Liver (tissue), 8 donors: ENCODE measurements at regions not wholly inside any gene's neighbourhood (a gene's known extent, or its start where the extent isn't known, plus 50 kb on each side); places are given as distances from the start of the nearest gene placed in this dataset.

ENCODE experiments used
- DNase-seq: peaks from one replicate; pipeline ENCODE4 v3.0.0-alpha.2; 2017; ENCODE audit warnings: low spot score
- H3K27ac ChIP-seq, 2 donors: one replicate each; pipeline ENCODE4 v1.7.0; 2013; ENCODE audit warnings: inconsistent platforms in 2 of 2, low read length in 2 of 2, control low read depth in 1 of 2, low read depth in 1 of 2, mild to moderate bottlenecking in 1 of 2
- H3K27me3 ChIP-seq, 4 donors: one replicate each; pipeline versions ENCODE4 v1.6.1 to v1.7.0; 2013; ENCODE audit warnings: low read length in 3 of 4, inconsistent platforms in 1 of 4, mild to moderate bottlenecking in 1 of 4, moderate library complexity in 1 of 4; ENCODE audit not compliant: control insufficient read depth in 4 of 4, insufficient read depth in 4 of 4
- H3K36me3 ChIP-seq, 4 donors: one replicate each; pipeline versions ENCODE4 v1.6.1 to v1.7.0; 2013; ENCODE audit warnings: low read length in 3 of 4, mild to moderate bottlenecking in 3 of 4, low read depth in 1 of 4, moderate library complexity in 1 of 4; ENCODE audit not compliant: control insufficient read depth in 4 of 4, insufficient read depth in 3 of 4
- H3K4me1 ChIP-seq, 4 donors: one replicate each; pipeline versions ENCODE4 v1.6.1 to v1.7.0; 2013; ENCODE audit warnings: low read length in 3 of 4, mild to moderate bottlenecking in 3 of 4, moderate library complexity in 1 of 4; ENCODE audit not compliant: control insufficient read depth in 4 of 4, insufficient read depth in 4 of 4
- H3K4me3 ChIP-seq, 3 donors: one replicate each; pipeline versions ENCODE4 v1.6.1 to v1.7.0; 2013; ENCODE audit warnings: low read length in 3 of 3, control low read depth in 1 of 3, low read depth in 1 of 3, mild to moderate bottlenecking in 1 of 3
- H3K9ac ChIP-seq, 2 donors: one replicate each; pipeline ENCODE4 v1.7.0; 2013; ENCODE audit warnings: low read length in 2 of 2, mild to moderate bottlenecking in 2 of 2, moderate library complexity in 2 of 2, control low read depth in 1 of 2, low read depth in 1 of 2
- H3K9me3 ChIP-seq, 4 donors: one replicate each; pipeline versions ENCODE4 v1.6.1 to v1.7.0; 2013; ENCODE audit warnings: low read length in 3 of 4; ENCODE audit not compliant: control insufficient read depth in 4 of 4
- ATF3 ChIP-seq: IDR thresholded peaks from 2 replicates; pipeline ENCODE4 v1.6.1; 2016; ENCODE audit warnings: antibody characterized with exemption
- CTCF ChIP-seq: fragments of 150-350 bp; IDR thresholded peaks from 2 replicates; pipeline ENCODE4 v1.5.1; 2017; ENCODE audit warnings: improper control_type of control experiment, low read depth, low read length; ENCODE audit not compliant: missing input control
- EGR1 ChIP-seq, 2 donors: IDR thresholded peaks; 2 replicates each; pipeline ENCODE4 v1.6.1; 2016 to 2018; ENCODE audit warnings: antibody characterized with exemption in 2 of 2, low read depth in 2 of 2
- FOXA1 ChIP-seq: IDR thresholded peaks from 2 replicates; pipeline ENCODE4 v1.6.1; 2016; ENCODE audit warnings: antibody characterized with exemption
- FOXA2 ChIP-seq: IDR thresholded peaks from 2 replicates; pipeline ENCODE4 v1.6.1; 2016; ENCODE audit warnings: antibody characterized with exemption
- GABPA ChIP-seq, 2 donors: IDR thresholded peaks in 1 of 2; conservative IDR thresholded peaks in 1 of 2; 2 replicates each; pipeline ENCODE4 v1.6.1; 2016; ENCODE audit warnings: antibody characterized with exemption in 2 of 2, mild to moderate bottlenecking in 1 of 2, moderate library complexity in 1 of 2
- HNF4A ChIP-seq, 2 donors: conservative IDR thresholded peaks; 2 replicates each; pipeline ENCODE4 v1.6.1; 2016; ENCODE audit warnings: antibody characterized with exemption in 2 of 2, mild to moderate bottlenecking in 2 of 2
- HNF4G ChIP-seq: IDR thresholded peaks from 2 replicates; pipeline ENCODE4 v1.6.1; 2016; ENCODE audit warnings: antibody characterized with exemption
- JUND ChIP-seq, 2 donors: IDR thresholded peaks; 2 replicates each; pipeline ENCODE4 v1.6.1; 2016; ENCODE audit warnings: antibody characterized with exemption in 2 of 2
- NR2F2 ChIP-seq: IDR thresholded peaks from 2 replicates; pipeline ENCODE4 v1.6.1; 2016; ENCODE audit warnings: antibody characterized with exemption
- RAD21 ChIP-seq, 2 donors: IDR thresholded peaks; 2 replicates each; pipeline ENCODE4 v1.6.1; 2016; ENCODE audit warnings: antibody characterized with exemption in 2 of 2, mild to moderate bottlenecking in 2 of 2
- REST ChIP-seq: IDR thresholded peaks from 2 replicates; pipeline ENCODE4 v1.6.1; 2016; ENCODE audit warnings: antibody characterized with exemption, mild to moderate bottlenecking
- RXRA ChIP-seq, 2 donors: IDR thresholded peaks; 2 replicates each; pipeline ENCODE4 v1.6.1; 2017 to 2018; ENCODE audit warnings: antibody characterized with exemption in 2 of 2, mild to moderate bottlenecking in 1 of 2
- SP1 ChIP-seq: IDR thresholded peaks from 2 replicates; pipeline ENCODE4 v1.6.1; 2018; ENCODE audit warnings: antibody characterized with exemption, mild to moderate bottlenecking
- TAF1 ChIP-seq: conservative IDR thresholded peaks from 2 replicates; pipeline ENCODE4 v1.6.1; 2016; ENCODE audit warnings: antibody characterized with exemption, mild to moderate bottlenecking
- YY1 ChIP-seq: IDR thresholded peaks from 2 replicates; pipeline ENCODE4 v1.6.1; 2016; ENCODE audit warnings: antibody characterized with exemption, mild to moderate bottlenecking
- WGBS: extraction: QIAGEN DNeasy Blood & Tissue Kit; methylation state at CpG from one replicate; pipeline ENCODE4 v1.1.7; 2013; 5-methylcytosine and 5-hydroxymethylcytosine counted together
- TF ChIP-seq, protein P1 (sequence below): IDR thresholded peaks from 2 replicates; pipeline ENCODE4 v1.6.1; 2016; ENCODE audit warnings: antibody characterized with exemption
- TF ChIP-seq, protein P2 (sequence below): IDR thresholded peaks from 2 replicates; pipeline ENCODE4 v1.6.1; 2016; ENCODE audit warnings: antibody characterized with exemption
- donor health status: healthy.
- donor health status: healthy.
- donor health status: healthy.
- donor health status: healthy.
- donor health status: healthy.

DNA sequence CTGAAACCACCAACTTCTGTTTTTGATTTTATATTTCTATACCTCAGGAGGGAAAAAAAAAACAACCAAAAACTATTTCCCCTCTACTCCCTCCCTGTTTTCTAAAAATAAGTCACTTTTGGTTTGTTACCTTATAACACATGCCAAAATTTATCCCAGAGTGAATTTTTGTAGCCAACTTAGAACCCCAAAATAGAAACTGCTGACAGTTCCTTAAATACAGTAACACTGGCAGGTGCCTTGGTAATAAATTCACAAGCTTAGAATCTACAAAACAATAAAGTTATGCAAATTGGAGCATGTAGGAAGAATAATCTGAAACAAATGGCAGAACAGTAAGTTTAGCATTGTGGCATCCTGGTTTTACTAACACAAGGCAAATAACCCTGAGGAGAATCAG is 165.0 kb upstream of the HDAC9 start:
- peaks cover 0 to 2% (median 0%) of the 10 kb centered on the region in 4 donors for H3K27me3 ChIP-seq
- H3K4me3 ChIP-seq: no peak overlapping the region
- no peaks in the 10 kb centered on the region for H3K36me3 ChIP-seq
- H3K9ac ChIP-seq: no peak overlapping the region
- H3K27ac ChIP-seq: no peak overlapping the region
- no peaks in the 10 kb centered on the region for H3K9me3 ChIP-seq
- no peak for DNase-seq
- H3K4me1 ChIP-seq: no peaks in the 10 kb centered on the region
- no peak for TF ChIP-seq GABPA (IDR thresholded peaks at IDR 0.05 in 1 of 2, conservative IDR thresholded peaks at IDR 0.05 in 1 of 2)
- TF ChIP-seq, protein P1, sequence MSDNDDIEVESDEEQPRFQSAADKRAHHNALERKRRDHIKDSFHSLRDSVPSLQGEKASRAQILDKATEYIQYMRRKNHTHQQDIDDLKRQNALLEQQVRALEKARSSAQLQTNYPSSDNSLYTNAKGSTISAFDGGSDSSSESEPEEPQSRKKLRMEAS: no peak
- no peak for TF ChIP-seq RAD21 (IDR thresholded peaks at IDR 0.05)

DNA sequence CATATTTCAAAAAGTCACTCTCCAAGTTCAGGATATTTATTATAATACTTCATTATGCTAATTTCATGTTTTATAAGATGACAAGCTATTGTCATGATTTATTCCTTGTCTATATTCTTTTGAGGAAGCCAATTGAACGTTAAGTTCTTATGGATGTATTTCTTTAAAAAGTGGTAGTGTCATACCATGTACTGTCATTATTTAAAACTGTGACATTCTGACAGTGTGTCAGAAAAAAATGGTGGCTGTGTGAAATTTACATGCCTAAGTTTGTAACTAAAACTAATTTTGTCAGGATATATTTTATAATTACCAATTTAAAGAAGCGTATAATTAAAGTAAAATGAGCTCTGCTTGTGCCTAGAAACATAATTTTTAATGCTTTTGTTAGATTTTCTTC is 158.9 kb upstream of the HDAC9 start:
- Histone ChIP-seq H3K9me3 (peaks cover 0 to 4% (median 0%) of the 10 kb centered on the region in 4 donors), H3K9ac (no peak overlapping the region), H3K36me3 (no peaks in the 10 kb centered on the region), H3K27ac (no peak overlapping the region), H3K27me3 (no peaks in the 10 kb centered on the region), H3K4me1 (no peaks in the 10 kb centered on the region), H3K4me3 (no peak overlapping the region)
- DNase-seq: no peak
- WGBS: 72% methylated on average over 2 of the region's 2 CpGs
- TF ChIP-seq GABPA (IDR thresholded peaks at IDR 0.05 in 1 of 2, conservative IDR thresholded peaks at IDR 0.05 in 1 of 2) (no peak), NR2F2 (no peak), HNF4G (no peak)

GRCh38 chr7:18337048-18337809 is 158.3 kb upstream of the HDAC9 start:
- Histone ChIP-seq H3K27me3 (no peaks in the 10 kb centered on the region), H3K27ac (no peak overlapping the region), H3K4me3 (no peak overlapping the region), H3K36me3 (no peaks in the 10 kb centered on the region), H3K9me3 (peaks cover 0 to 4% (median 0%) of the 10 kb centered on the region in 4 donors), H3K9ac (no peak overlapping the region), H3K4me1 (no peaks in the 10 kb centered on the region)
- TF ChIP-seq ATF3 (no peak), FOXA2 (no peak), FOXA1 (no peak), CTCF (no peak), SP1 (no peak), RAD21 (IDR thresholded peaks at IDR 0.05) (no peak), HNF4G (no peak), JUND (IDR thresholded peaks at IDR 0.05) (no peak), YY1 (no peak), TAF1 (no peak), RXRA (IDR thresholded peaks at IDR 0.05) (no peak), EGR1 (IDR thresholded peaks at IDR 0.05; ENCODE audit: low read depth in 2 of 2) (no peak), GABPA (IDR thresholded peaks at IDR 0.05 in 1 of 2, conservative IDR thresholded peaks at IDR 0.05 in 1 of 2) (no peak), REST (no peak), NR2F2 (no peak), HNF4A (conservative IDR thresholded peaks at IDR 0.05) (no peak)
- TF ChIP-seq, protein P2, sequence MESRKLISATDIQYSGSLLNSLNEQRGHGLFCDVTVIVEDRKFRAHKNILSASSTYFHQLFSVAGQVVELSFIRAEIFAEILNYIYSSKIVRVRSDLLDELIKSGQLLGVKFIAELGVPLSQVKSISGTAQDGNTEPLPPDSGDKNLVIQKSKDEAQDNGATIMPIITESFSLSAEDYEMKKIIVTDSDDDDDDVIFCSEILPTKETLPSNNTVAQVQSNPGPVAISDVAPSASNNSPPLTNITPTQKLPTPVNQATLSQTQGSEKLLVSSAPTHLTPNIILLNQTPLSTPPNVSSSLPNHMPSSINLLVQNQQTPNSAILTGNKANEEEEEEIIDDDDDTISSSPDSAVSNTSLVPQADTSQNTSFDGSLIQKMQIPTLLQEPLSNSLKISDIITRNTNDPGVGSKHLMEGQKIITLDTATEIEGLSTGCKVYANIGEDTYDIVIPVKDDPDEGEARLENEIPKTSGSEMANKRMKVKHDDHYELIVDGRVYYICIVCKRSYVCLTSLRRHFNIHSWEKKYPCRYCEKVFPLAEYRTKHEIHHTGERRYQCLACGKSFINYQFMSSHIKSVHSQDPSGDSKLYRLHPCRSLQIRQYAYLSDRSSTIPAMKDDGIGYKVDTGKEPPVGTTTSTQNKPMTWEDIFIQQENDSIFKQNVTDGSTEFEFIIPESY: no peak
- TF ChIP-seq, protein P1: no peak
- 80% methylated on average over 5 of the region's 5 CpGs for WGBS
- no peak for DNase-seq
